ENCODE measurements at regions not wholly inside any gene's neighbourhood (a gene's known extent, or its start where the extent isn't known, plus 50 kb on each side); places are given as distances from the start of the nearest gene placed in this dataset.

GRCh38 chr2:190746971-190747761 lies 98.3 kb downstream of the NAB1 start:
- Histone ChIP-seq H3K9me3 (ENCODE audit: insufficient read depth in 2 of 2, low read depth in 1 of 2, low read length in 1 of 2) (no peaks in the 10 kb centered on the region), H3K23me2 (ENCODE audit: low read depth, low read length) (no peaks in the 10 kb centered on the region), H3K4me2 (ENCODE audit: insufficient read depth in 1 of 2, low read depth in 2 of 2, low read length in 2 of 2) (no peak overlapping the region), H2BK20ac (ENCODE audit: low read length) (no peak overlapping the region), H3K4me3 (ENCODE audit: extremely low read depth in 1 of 4, insufficient read depth in 2 of 4, low read depth in 3 of 4, low read length in 4 of 4) (no peak overlapping the region), H4K8ac (ENCODE audit: extremely low read depth, insufficient read depth, low read length) (no peak overlapping the region), H3K4me1 (replicated peaks in 1 of 4; ENCODE audit: control insufficient read depth in 3 of 4, insufficient read depth in 4 of 4, low read length in 3 of 4) (peaks cover 0 to 2% (median 0%) of the 10 kb centered on the region in 4 experiments; a peak in 1 of 7 replicates), H3K36me3 (ENCODE audit: control insufficient read depth in 2 of 4, insufficient read depth in 4 of 4, low read length in 3 of 4) (no peaks in the 10 kb centered on the region), H3K9ac (replicated peaks in 1 of 4; ENCODE audit: extremely low read depth in 1 of 4, low read depth in 3 of 4, low read length in 3 of 4) (no peak overlapping the region), H3K79me1 (ENCODE audit: low read depth, low read length) (no peaks in the 10 kb centered on the region), H3K23ac (ENCODE audit: insufficient read length) (no peak overlapping the region), H2BK12ac (ENCODE audit: low read depth, low read length) (no peak overlapping the region), H2AFZ (ENCODE audit: low read length) (peak overlapping the region; percentile 79; the same call in 1 of the 2 replicates), H2BK5ac (ENCODE audit: low read depth, low read length) (no peak overlapping the region), H4K5ac (ENCODE audit: insufficient read length, low read depth, low read length) (no peak overlapping the region), H2AK5ac (ENCODE audit: low read depth, low read length) (no peak overlapping the region), H2BK120ac (replicated peaks; ENCODE audit: low read depth, low read length) (no peak overlapping the region), H3K18ac (ENCODE audit: extremely low read depth, low read length) (no peak overlapping the region), H3K14ac (ENCODE audit: insufficient read length) (no peak overlapping the region), H3K56ac (replicated peaks; ENCODE audit: insufficient read length, low read depth, low read length) (no peak overlapping the region), H2BK15ac (ENCODE audit: low read length) (no peak overlapping the region), H4K91ac (replicated peaks; ENCODE audit: insufficient read length, low read length) (no peak overlapping the region), H3K4ac (replicated peaks; ENCODE audit: insufficient read length, low read depth, low read length) (no peak overlapping the region), H3K27ac (ENCODE audit: low read depth, low read length) (no peak overlapping the region), H3K79me2 (ENCODE audit: control insufficient read depth in 1 of 2, insufficient read depth in 2 of 2, low read length in 2 of 2) (no peaks in the 10 kb centered on the region), H3K27me3 (replicated peaks in 1 of 4; ENCODE audit: control insufficient read depth in 3 of 4, extremely low read depth in 1 of 4, insufficient read depth in 3 of 4, low read length in 3 of 4) (no peaks in the 10 kb centered on the region), H4K20me1 (replicated peaks in 1 of 2; ENCODE audit: control insufficient read depth in 1 of 2, insufficient read depth in 2 of 2, low read length in 2 of 2) (no peaks in the 10 kb centered on the region)
- POLR2A ChIA-PET (ENCODE audit: partially characterized antibody) = no interaction called here
- peak; percentile 32 for FAIRE-seq
- no peak for TF ChIP-seq GTF2F1 (IDR thresholded peaks at IDR 0.05; ENCODE audit: borderline replicate concordance, low read depth, low read length)
- peak; percentile 80 for TF ChIP-seq TEAD4 (IDR thresholded peaks at IDR 0.05; ENCODE audit: low read depth, low read length)
- DNase-seq (ENCODE audit: low read depth in 1 of 2, low spot score in 2 of 2) = no peak
- CTCF ChIA-PET (ENCODE audit: partially characterized antibody) = interaction anchor here (1.5 kb wide), 1 partner anchor 47 kb away, joined by 3 read pairs; no protein-coding TSS in a partner anchor
- 86% methylated on average over 3 of the region's 3 CpGs; no CpG with 5 or more reads in 1 of the 2 experiments for WGBS, 2 experiments (ENCODE audit: extremely low coverage in 1 of 2, insufficient coverage in 1 of 2, insufficient read length in 1 of 2, insufficient replicate concordance in 2 of 2, low coverage in 1 of 2, low lambda C conversion rate in 2 of 2, missing lambda C conversion rate in 1 of 2)
